ENCODE measurements at regions not wholly inside any gene's neighbourhood (a gene's known extent, or its start where the extent isn't known, plus 50 kb on each side); places are given as distances from the start of the nearest gene placed in this dataset.

GRCh38 chr1:181142096-181142958 is 53.8 kb downstream of the IER5 start:
- ATAC-seq (replicated peaks) (peak; percentile 87 to 88), DNase-seq (peak; percentile 82)
- Mint-ChIP-seq H3K4me3 (peak overlapping the region; percentile 52 to 63), H3K4me1 (peaks cover 50 to 55% of the 10 kb centered on the region in 2 donors), H3K36me3 (peaks cover 14 to 22% of the 10 kb centered on the region in 2 donors), H3K27ac (peak overlapping the region; percentile 75), H3K27me3 (peaks cover 0 to 7% of the 10 kb centered on the region in 2 donors), H3K9me3 (no peaks in the 10 kb centered on the region)

- Mint-ChIP-seq H3K27ac (no peak overlapping the region), H3K4me3 (no peak overlapping the region)
Observed at GRCh38 chr1:181143102-181143859, 54.8 kb downstream of the IER5 start.

DNA sequence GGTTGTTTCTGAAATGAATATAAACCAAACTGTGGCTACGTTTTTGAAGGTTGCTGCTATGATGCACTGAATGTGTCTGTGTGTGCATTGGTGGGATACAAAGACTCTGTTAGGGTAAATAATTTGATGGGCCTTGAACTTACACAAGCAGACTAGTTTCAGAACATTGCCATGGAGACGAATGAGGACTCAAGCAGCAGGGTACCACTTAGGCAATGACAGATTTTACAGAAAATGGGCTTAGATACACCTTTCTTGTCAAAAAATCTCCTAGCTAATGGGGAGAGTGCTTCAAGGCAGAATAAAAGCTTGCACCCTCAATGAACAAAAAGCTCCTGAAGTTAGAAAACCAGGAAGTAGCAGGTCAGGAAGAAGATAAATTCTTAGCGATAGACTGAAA is 55.7 kb downstream of the IER5 start:
- Mint-ChIP-seq H3K4me3 (no peak overlapping the region), H3K9me3 (no peaks in the 10 kb centered on the region), H3K27me3 (peaks cover 0 to 7% of the 10 kb centered on the region in 2 donors), H3K36me3 (peaks cover 18 to 26% of the 10 kb centered on the region in 2 donors), H3K27ac (no peak overlapping the region), H3K4me1 (peaks cover 45 to 46% of the 10 kb centered on the region in 2 donors)
- no peak for ATAC-seq (replicated peaks)
- no peak for DNase-seq

More at GRCh38 chr1:181143102-181143859, 54.8 kb downstream of the IER5 start:
- Mint-ChIP-seq H3K27me3 (peaks cover 0 to 7% of the 10 kb centered on the region in 2 donors), H3K36me3 (peaks cover 14 to 26% of the 10 kb centered on the region in 2 donors), H3K9me3 (no peaks in the 10 kb centered on the region), H3K4me1 (peaks cover 46 to 47% of the 10 kb centered on the region in 2 donors)
- DNase-seq: no peak
- no peak for ATAC-seq (replicated peaks)

DNA sequence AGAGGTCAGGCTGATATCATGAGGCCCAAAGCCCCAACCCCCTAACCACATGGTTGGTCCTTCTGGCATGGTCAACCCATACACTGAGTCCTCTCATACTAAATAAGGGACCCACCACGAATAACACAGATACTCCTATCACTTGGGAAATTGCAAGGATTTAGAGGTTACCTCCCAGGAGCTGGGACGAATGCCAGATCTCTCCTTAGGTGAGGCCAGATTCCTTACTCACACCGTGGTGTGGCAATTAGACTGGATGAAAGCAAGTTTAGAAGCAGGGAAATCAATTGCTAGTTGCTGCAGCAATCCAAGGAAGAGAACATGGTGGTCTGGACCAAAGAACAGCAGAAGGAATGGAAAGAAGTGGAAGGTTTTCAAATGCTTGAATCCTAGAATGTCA is 60.1 kb downstream of the IER5 start:
- Mint-ChIP-seq H3K36me3 (peaks cover 18 to 22% of the 10 kb centered on the region in 2 donors), H3K4me1 (peaks cover 38 to 41% of the 10 kb centered on the region in 2 donors), H3K9me3 (no peaks in the 10 kb centered on the region), H3K27ac (no peak overlapping the region), H3K27me3 (peaks cover 0 to 5% of the 10 kb centered on the region in 2 donors), H3K4me3 (peak overlapping the region in 1 of 2 donors; percentile 3)
- ATAC-seq (replicated peaks) (no peak), DNase-seq (no peak)

DNA sequence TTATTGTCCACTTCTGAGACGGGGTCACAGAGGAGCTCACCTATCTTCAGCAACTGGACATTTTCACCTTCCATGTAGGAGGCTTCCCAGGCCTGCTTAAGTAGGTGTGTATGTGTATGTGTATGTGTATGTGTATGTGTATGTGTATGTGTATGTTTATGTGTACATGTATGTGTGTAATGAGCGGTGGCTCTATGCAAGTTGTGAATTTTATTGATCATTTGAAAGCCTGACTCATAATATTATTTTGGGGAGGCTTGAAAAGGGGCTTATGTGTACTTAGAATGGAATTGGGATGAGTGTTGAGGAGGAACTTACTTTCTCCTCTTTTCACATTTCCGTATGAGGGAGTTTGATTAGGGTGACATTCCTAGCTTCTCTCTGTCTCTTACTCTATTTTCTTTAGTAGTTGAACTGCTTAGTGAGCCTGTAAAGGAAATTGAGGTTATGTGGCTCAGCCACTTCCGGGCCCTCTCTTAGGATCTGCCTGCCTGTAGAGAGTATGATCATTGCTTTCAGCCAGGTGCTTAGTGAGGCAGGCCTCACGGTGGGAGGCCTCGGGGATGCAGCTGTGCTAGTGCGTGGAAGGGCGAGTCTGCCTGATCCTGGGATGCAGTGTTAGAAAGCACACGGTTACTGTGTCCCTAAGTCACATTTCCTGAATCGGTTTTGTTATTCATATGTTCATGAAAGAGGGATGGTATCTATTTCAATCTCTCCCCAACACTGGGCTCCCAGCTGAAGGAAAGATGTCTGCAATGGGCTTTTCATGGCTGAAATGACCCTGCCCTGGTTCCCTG is 61.0 kb downstream of the IER5 start:
- peak overlapping the region in 1 of 2 donors; percentile 50 for H3K4me3 Mint-ChIP-seq
- no peaks in the 10 kb centered on the region for H3K9me3 Mint-ChIP-seq
- H3K4me1 Mint-ChIP-seq: peaks cover 37 to 41% of the 10 kb centered on the region in 2 donors
- H3K27me3 Mint-ChIP-seq: no peaks in the 10 kb centered on the region
- H3K36me3 Mint-ChIP-seq: peaks cover 14 to 15% of the 10 kb centered on the region in 2 donors
- no peak for DNase-seq
- peak overlapping the region; percentile 76 for H3K27ac Mint-ChIP-seq
- peak; percentile 75 to 81 for ATAC-seq (replicated peaks)

DNA sequence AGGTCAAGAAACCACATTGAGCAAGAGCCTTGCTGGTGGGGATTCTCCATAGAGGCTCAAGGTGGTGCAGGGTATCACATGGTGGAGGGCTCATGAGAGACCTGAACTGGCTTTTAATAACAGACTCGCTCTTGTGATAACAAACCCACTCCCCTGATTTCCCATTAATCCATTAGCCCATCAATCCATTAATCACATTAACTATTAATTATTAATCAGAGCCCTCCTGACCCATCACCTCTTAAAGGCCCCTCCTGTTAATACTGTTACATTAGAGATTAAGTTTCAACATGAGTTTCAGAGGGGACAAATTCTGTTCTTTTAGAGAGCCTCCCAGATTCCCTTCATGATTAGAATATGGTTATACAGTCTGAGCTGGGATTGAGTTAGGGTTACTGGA is 61.8 kb downstream of the IER5 start:
- Mint-ChIP-seq H3K36me3 (peaks cover 12 to 13% of the 10 kb centered on the region in 2 donors), H3K27ac (no peak overlapping the region), H3K4me1 (peaks cover 37 to 41% of the 10 kb centered on the region in 2 donors)

DNA sequence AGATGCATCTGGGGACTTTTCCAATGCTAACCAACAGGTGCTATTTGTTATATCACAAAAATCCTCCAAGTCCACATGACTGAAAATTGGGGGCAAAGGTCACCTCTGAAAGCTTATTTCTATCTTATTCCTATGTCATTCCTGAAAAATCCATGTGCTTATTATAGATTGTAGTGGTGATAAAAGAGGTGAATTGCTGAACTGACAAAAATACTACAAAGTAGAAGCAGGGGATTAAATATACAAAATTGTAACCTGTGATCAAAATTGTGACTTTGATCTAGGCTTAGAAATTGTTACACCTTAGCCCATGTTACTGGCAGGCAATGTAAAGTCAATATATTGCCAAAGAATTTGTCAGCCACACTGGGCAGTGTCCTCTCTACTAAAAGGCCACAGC is 62.3 kb downstream of the IER5 start:
- H3K9me3 Mint-ChIP-seq: no peaks in the 10 kb centered on the region
- no peak overlapping the region for H3K4me3 Mint-ChIP-seq
- ATAC-seq (replicated peaks) (no peak), DNase-seq (no peak)
- H3K27ac Mint-ChIP-seq: no peak overlapping the region
- H3K36me3 Mint-ChIP-seq: peaks cover 7 to 9% of the 10 kb centered on the region in 2 donors
- H3K27me3 Mint-ChIP-seq: no peaks in the 10 kb centered on the region
- H3K4me1 Mint-ChIP-seq: peaks cover 37 to 41% of the 10 kb centered on the region in 2 donors

More for the DNA sequence above, 61.8 kb downstream of the IER5 start:
- Mint-ChIP-seq H3K27me3 (no peaks in the 10 kb centered on the region), H3K9me3 (no peaks in the 10 kb centered on the region), H3K4me3 (no peak overlapping the region)
- ATAC-seq (replicated peaks) (no peak), DNase-seq (no peak)

- H3K27ac Mint-ChIP-seq: peak overlapping the region; percentile 65
- no peaks in the 10 kb centered on the region for H3K9me3 Mint-ChIP-seq
- no peaks in the 10 kb centered on the region for H3K27me3 Mint-ChIP-seq
- DNase-seq (no peak), ATAC-seq (replicated peaks) (peak in 1 of 2 donors; percentile 6)
- no peak overlapping the region for H3K4me3 Mint-ChIP-seq
- peaks cover 4 to 5% of the 10 kb centered on the region in 2 donors for H3K36me3 Mint-ChIP-seq
- H3K4me1 Mint-ChIP-seq: peaks cover 37 to 41% of the 10 kb centered on the region in 2 donors
Observed at GRCh38 chr1:181151378-181152326, 63.2 kb downstream of the IER5 start.

DNA sequence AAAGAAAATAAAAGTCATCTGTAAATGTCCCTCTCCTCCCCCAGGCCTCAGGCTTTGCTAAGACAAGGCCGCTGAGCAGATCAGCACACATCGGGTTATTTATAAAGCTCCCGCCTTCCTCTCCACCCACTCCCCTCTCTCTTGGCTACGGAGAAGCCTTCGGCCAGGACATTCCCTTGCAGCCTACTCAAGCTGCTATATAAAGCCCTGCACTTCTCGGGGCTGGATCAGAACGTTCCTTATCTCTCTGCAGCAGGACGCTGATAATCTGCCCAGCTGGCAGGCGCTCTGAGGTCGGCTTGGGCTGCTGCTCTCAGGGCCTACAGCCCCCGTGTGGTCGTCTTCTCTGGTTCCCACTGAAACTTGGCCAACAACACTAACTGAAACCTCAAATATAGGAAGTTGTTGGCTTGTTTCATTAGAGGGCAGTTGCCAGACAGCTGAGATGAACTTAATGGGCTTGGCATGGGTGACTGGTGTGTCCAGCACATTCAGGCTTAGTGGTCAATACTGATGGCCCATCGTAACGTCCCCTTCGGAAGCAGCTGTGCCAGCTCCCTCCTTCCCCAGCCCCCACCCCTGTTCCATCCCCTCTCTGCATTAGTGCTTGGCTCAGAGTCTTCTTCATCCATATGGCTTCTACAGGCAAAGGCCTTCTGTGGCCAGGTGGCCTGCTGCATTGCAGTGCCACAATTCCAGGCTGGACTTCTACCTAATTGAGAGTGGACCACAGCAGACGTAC is 64.6 kb downstream of the IER5 start:
- peak; percentile 91 to 92 for ATAC-seq (replicated peaks)
- peaks cover 0 to 7% of the 10 kb centered on the region in 2 donors for H3K36me3 Mint-ChIP-seq
- H3K27me3 Mint-ChIP-seq: peaks cover 0 to 4% of the 10 kb centered on the region in 2 donors
- DNase-seq: peak; percentile 65
- H3K4me1 Mint-ChIP-seq: peaks cover 33 to 41% of the 10 kb centered on the region in 2 donors
- H3K27ac Mint-ChIP-seq: peak overlapping the region; percentile 87
- peak overlapping the region; percentile 76 to 77 for H3K4me3 Mint-ChIP-seq
- no peaks in the 10 kb centered on the region for H3K9me3 Mint-ChIP-seq

DNA sequence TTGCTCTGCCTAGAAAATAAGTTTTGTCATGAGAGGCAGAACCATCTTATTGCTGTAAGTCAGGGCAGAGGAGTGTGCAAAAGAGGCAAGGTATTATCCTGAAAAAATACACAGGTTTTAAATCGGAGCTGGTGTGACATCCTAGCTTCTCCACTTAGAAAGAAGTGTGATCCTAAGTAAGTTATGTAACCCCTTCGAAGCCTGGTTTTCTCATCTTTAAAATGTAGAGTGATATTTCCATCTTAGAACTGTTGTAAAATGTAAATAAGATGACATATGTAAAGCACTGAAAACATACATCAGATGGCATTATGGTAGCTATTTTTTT is 65.1 kb downstream of the IER5 start:
- Mint-ChIP-seq H3K36me3 (peaks cover 0 to 6% of the 10 kb centered on the region in 2 donors), H3K27ac (no peak overlapping the region), H3K27me3 (peaks cover 0 to 4% of the 10 kb centered on the region in 2 donors), H3K4me1 (peaks cover 31 to 39% of the 10 kb centered on the region in 2 donors), H3K4me3 (no peak overlapping the region), H3K9me3 (no peaks in the 10 kb centered on the region)
- ATAC-seq (replicated peaks): no peak
- no peak for DNase-seq

DNA sequence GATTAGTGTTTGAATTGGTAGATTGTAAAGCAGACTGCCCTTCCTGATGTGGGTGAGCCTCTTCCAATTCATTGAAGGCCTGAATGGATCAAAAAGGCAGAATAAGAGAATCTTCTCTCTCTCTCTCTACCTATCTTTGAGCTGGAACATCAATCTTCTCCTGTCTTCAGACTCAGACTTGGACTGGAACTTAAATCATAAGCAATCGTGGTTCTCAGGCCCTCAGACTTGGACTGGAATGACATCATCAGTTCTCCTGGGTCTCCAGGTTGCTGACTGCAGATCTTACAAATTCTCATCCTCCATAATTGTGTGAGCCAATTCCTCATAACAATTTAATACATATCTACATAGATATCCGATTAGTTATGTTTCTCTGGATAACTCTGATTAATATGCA is 66.8 kb downstream of the IER5 start:
- no peak for DNase-seq
- H3K4me3 Mint-ChIP-seq: no peak overlapping the region
- H3K27me3 Mint-ChIP-seq: peaks cover 0 to 4% of the 10 kb centered on the region in 2 donors
- H3K4me1 Mint-ChIP-seq: peaks cover 25 to 39% of the 10 kb centered on the region in 2 donors
- peaks cover 0 to 3% of the 10 kb centered on the region in 2 donors for H3K36me3 Mint-ChIP-seq
- ATAC-seq (replicated peaks): no peak
- H3K27ac Mint-ChIP-seq: peak overlapping the region; percentile 69
- no peaks in the 10 kb centered on the region for H3K9me3 Mint-ChIP-seq

DNA sequence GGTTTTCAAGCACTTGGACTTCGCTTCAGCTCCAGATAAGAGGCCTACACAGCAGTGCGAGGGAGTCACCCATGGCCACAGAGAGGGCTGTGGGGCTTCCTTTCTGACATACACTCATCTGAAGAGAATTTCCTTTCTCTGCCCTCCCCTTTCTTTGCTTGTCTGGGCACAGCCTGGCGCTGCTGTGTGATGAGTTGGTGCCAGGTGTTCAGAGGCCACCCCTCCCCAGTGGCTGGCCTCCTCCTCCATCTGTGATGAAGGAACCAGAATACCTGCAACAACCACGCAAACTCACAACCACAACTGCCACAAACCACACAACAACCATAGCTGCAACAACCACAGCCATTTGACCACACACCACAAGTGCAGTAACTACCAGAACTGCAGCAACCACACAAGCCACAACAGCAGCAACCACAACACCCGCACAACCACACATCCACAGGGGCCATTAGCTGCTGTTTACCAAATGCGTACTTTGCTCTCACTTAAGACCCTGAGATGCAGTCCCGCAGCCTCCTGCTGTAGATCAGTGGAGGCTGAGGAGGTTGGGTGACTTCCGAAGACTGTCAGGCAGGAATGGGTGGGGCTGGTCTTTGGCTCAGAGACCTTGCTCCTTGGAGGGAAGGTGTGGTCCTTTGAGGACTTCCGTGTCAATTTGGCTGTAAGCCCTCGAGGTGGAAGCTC is 71.1 kb downstream of the IER5 start:
- no peak overlapping the region for H3K4me3 Mint-ChIP-seq

More for the DNA sequence above, 71.1 kb downstream of the IER5 start:
- peaks cover 10 to 14% of the 10 kb centered on the region in 2 donors for H3K4me1 Mint-ChIP-seq
- H3K27ac Mint-ChIP-seq: no peak overlapping the region
- H3K9me3 Mint-ChIP-seq: peaks cover 18 to 25% of the 10 kb centered on the region in 2 donors
- DNase-seq (no peak), ATAC-seq (replicated peaks) (peak; percentile 71 to 77)
- peaks cover 0 to 4% of the 10 kb centered on the region in 2 donors for H3K27me3 Mint-ChIP-seq
- H3K36me3 Mint-ChIP-seq: peaks cover 19 to 27% of the 10 kb centered on the region in 2 donors
